HL-60 (cell line): ENCODE measurements at regions not wholly inside any gene's neighbourhood (a gene's known extent, or its start where the extent isn't known, plus 50 kb on each side); places are given as distances from the start of the nearest gene placed in this dataset.

Source experiments
- CTCF ChIP-seq: IDR thresholded peaks from one replicate; pipeline ENCODE4 v1.5.1; 2011; ENCODE audit warnings: low read length, control low read depth, inconsistent platforms; ENCODE audit not compliant: insufficient read depth
- POLR2AphosphoS5 ChIP-seq: IDR thresholded peaks from 2 replicates; pipeline ENCODE4 v1.6.1; 2012; ENCODE audit warnings: low read depth
- TF ChIP-seq, protein P1 (sequence below): IDR thresholded peaks from 2 replicates; pipeline ENCODE4 v1.6.1; 2012; ENCODE audit warnings: low read depth; ENCODE audit not compliant: insufficient replicate concordance

DNA sequence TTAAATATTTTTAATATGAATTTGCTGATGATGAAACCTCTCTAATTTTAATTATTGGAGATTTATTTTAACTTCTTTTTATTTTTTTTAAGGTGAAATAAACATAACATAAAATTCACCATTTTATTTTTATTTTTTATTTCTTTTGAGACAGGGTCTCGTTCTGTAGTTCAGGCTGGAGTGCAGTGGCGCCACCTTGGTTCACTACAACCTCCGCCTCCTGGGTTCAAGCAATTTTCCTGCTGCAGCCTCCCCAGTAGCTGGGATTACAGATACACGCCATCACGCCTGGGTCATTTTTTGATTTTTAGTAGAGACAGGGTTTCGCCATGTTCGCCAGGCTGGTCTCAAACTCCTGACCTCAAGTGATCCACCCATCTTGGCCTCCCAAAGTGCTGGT lies 402.9 kb downstream of the PRR16 start:
- TF ChIP-seq CTCF (no peak), POLR2AphosphoS5 (no peak)
- TF ChIP-seq, protein P1, sequence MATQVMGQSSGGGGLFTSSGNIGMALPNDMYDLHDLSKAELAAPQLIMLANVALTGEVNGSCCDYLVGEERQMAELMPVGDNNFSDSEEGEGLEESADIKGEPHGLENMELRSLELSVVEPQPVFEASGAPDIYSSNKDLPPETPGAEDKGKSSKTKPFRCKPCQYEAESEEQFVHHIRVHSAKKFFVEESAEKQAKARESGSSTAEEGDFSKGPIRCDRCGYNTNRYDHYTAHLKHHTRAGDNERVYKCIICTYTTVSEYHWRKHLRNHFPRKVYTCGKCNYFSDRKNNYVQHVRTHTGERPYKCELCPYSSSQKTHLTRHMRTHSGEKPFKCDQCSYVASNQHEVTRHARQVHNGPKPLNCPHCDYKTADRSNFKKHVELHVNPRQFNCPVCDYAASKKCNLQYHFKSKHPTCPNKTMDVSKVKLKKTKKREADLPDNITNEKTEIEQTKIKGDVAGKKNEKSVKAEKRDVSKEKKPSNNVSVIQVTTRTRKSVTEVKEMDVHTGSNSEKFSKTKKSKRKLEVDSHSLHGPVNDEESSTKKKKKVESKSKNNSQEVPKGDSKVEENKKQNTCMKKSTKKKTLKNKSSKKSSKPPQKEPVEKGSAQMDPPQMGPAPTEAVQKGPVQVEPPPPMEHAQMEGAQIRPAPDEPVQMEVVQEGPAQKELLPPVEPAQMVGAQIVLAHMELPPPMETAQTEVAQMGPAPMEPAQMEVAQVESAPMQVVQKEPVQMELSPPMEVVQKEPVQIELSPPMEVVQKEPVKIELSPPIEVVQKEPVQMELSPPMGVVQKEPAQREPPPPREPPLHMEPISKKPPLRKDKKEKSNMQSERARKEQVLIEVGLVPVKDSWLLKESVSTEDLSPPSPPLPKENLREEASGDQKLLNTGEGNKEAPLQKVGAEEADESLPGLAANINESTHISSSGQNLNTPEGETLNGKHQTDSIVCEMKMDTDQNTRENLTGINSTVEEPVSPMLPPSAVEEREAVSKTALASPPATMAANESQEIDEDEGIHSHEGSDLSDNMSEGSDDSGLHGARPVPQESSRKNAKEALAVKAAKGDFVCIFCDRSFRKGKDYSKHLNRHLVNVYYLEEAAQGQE: no peak
